HL-60 (cell line): ENCODE measurements at regions not wholly inside any gene's neighbourhood (a gene's known extent, or its start where the extent isn't known, plus 50 kb on each side); places are given as distances from the start of the nearest gene placed in this dataset.

Experiments
- POLR2AphosphoS5 ChIP-seq: IDR thresholded peaks from 2 replicates; pipeline ENCODE4 v1.6.1; 2012; ENCODE audit warnings: low read depth
- REST ChIP-seq: IDR thresholded peaks from 2 replicates; pipeline ENCODE4 v1.6.1; 2012; ENCODE audit warnings: low read depth; ENCODE audit not compliant: insufficient replicate concordance
- SPI1 ChIP-seq: IDR thresholded peaks from 2 replicates; pipeline ENCODE4 v1.6.1; 2012; ENCODE audit warnings: low read depth, mild to moderate bottlenecking, borderline replicate concordance
- TF ChIP-seq, protein P1 (sequence below): IDR thresholded peaks from one replicate; pipeline ENCODE4 v1.5.1; 2011; ENCODE audit warnings: low read length, control low read depth, inconsistent platforms; ENCODE audit not compliant: insufficient read depth

DNA sequence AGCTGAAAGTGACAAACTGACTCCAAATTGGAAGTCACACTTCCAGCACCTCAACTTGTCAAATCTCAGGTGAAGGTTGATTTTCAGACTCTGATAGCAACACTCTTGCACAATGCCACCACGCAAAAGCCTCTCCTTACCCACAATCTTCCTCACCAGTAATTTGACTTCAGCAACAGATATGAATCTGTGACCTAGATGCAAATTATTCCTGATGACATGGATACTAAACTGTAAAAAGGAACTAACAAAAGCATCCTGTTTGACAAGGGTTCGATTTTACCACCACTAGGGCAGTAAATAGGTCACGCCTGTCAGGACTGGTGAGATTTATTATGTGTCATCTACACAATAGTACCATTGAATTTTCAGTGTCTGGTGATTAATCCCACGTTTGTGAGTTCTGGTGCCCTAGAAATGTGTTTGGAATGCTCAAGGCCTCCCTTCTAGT is 134.4 kb upstream of the COL21A1 start:
- TF ChIP-seq, protein P1, sequence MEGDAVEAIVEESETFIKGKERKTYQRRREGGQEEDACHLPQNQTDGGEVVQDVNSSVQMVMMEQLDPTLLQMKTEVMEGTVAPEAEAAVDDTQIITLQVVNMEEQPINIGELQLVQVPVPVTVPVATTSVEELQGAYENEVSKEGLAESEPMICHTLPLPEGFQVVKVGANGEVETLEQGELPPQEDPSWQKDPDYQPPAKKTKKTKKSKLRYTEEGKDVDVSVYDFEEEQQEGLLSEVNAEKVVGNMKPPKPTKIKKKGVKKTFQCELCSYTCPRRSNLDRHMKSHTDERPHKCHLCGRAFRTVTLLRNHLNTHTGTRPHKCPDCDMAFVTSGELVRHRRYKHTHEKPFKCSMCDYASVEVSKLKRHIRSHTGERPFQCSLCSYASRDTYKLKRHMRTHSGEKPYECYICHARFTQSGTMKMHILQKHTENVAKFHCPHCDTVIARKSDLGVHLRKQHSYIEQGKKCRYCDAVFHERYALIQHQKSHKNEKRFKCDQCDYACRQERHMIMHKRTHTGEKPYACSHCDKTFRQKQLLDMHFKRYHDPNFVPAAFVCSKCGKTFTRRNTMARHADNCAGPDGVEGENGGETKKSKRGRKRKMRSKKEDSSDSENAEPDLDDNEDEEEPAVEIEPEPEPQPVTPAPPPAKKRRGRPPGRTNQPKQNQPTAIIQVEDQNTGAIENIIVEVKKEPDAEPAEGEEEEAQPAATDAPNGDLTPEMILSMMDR, result no peak
- TF ChIP-seq POLR2AphosphoS5, result no peak
- TF ChIP-seq REST, result no peak
- no peak for TF ChIP-seq SPI1
